Thyroid gland (tissue), 4 donors: ENCODE measurements at regions not wholly inside any gene's neighbourhood (a gene's known extent, or its start where the extent isn't known, plus 50 kb on each side); places are given as distances from the start of the nearest gene placed in this dataset.

Source experiments
- DNase-seq, 2 donors: peaks; one replicate each; pipeline ENCODE4 v3.0.0-alpha.2; 2019
- H3K27ac ChIP-seq, 3 donors: fragments of 200-600 bp; sonication (generic); 1 replicate in 2 of 3; 2 replicates in 1 of 3; pipeline ENCODE4 v1.5.1; 2016 to 2019; ENCODE audit warnings: mild to moderate bottlenecking in 1 of 3, moderate library complexity in 1 of 3
- H3K27me3 ChIP-seq: fragments of 200-600 bp; sonication (generic); one replicate; pipeline ENCODE4 v1.5.1; 2019
- H3K36me3 ChIP-seq, 2 donors: fragments of 200-600 bp; sonication (generic); one replicate each; pipeline ENCODE4 v1.5.1; 2016 to 2019
- H3K4me1 ChIP-seq, 2 donors: fragments of 200-600 bp; sonication (generic); one replicate each; pipeline ENCODE4 v1.5.1; 2017 to 2019
- H3K4me3 ChIP-seq, 3 donors: fragments of 200-600 bp; sonication (generic); replicated peaks in 1 of 3; 1 replicate in 2 of 3; 2 replicates in 1 of 3; pipeline ENCODE4 v1.5.1; 2016; ENCODE audit warnings: mild to moderate bottlenecking in 1 of 3
- H3K9me3 ChIP-seq: fragments of 200-600 bp; sonication (generic); one replicate; pipeline ENCODE4 v1.5.1; 2017
- POLR2A ChIP-seq, 2 donors: fragments of 450-650 bp; IDR thresholded peaks; one replicate each; pipeline ENCODE4 v1.6.1; 2017; ENCODE audit warnings: antibody characterized with exemption in 2 of 2, mild to moderate bottlenecking in 2 of 2, moderate library complexity in 1 of 2
- WGBS, 2 donors: methylation state at CpG; one replicate each; pipeline ENCODE4 v1.1.5; 2017; 5-methylcytosine and 5-hydroxymethylcytosine counted together
- intact Hi-C: fragments of 100-400 bp; cut with DNase I; formaldehyde crosslinking; loops from one replicate; pipeline ENCODE4 v1.15.1; 2023
- TF ChIP-seq, protein P1 (sequence below), 6 experiments: fragments of 200-600 bp in 3 of 6; fragments of 450-650 bp in 3 of 6; sonication (generic) in 3 of 6; IDR thresholded peaks; one replicate each; pipeline ENCODE4 v1.5.1; 2016 to 2019; ENCODE audit warnings: antibody characterized with exemption in 6 of 6, mild to moderate bottlenecking in 2 of 6, inconsistent platforms in 1 of 6, moderate library complexity in 1 of 6

DNA sequence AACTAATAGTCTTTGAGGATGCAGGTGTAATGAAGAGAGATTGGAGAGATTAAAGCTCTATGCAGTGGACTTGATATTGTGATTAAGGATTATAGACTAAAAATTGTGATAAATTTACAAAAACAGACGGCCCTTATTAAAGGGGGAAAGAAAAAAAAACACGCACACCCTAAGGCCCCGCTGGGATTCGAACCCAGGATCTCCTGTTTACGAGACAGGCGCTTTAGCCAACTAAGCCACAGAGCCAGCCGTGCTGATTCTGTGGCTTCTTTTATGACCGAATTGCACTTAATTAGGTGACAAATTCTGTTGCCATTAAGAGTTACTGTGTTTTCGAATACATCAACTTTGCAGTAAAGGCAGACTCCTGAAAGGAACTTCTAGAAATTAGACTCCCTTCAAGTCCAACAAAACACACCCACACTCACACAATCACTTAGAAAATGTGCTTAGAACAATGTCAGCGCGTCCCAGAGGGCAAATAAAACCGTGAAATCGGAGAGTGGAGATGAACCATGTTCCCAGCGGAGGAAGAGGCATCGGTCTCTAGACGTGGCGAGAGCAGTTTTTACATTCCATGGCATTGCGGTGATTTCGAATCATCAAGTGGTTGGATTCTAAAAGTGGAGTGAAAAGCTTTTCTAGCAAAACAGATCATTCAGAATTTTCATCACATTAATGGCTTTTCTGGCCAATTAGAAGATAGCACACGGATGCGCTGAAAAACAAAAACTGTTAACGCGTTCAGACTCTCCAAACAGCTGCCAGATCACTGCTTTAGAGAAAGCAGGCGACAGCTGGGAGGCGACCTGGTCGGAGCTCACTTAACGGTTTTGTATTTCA is 122.6 kb downstream of the GPX5 start:
- TF ChIP-seq POLR2A (IDR thresholded peaks at IDR 0.05): no peak
- TF ChIP-seq, protein P1, sequence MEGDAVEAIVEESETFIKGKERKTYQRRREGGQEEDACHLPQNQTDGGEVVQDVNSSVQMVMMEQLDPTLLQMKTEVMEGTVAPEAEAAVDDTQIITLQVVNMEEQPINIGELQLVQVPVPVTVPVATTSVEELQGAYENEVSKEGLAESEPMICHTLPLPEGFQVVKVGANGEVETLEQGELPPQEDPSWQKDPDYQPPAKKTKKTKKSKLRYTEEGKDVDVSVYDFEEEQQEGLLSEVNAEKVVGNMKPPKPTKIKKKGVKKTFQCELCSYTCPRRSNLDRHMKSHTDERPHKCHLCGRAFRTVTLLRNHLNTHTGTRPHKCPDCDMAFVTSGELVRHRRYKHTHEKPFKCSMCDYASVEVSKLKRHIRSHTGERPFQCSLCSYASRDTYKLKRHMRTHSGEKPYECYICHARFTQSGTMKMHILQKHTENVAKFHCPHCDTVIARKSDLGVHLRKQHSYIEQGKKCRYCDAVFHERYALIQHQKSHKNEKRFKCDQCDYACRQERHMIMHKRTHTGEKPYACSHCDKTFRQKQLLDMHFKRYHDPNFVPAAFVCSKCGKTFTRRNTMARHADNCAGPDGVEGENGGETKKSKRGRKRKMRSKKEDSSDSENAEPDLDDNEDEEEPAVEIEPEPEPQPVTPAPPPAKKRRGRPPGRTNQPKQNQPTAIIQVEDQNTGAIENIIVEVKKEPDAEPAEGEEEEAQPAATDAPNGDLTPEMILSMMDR (IDR thresholded peaks at IDR 0.05): no peak
- H3K36me3 ChIP-seq: no peaks in the 10 kb centered on the region
- H3K27me3 ChIP-seq: no peaks in the 10 kb centered on the region
- no peak overlapping the region for H3K27ac ChIP-seq
- H3K4me3 ChIP-seq: peak overlapping the region in 1 of 3 donors; percentile 8
- 2 to 3% methylated on average over 27 of the region's 27 CpGs for WGBS, 2 donors
- H3K4me1 ChIP-seq: peaks cover 3 to 14% of the 10 kb centered on the region in 2 donors
- no peaks in the 10 kb centered on the region for H3K9me3 ChIP-seq
- intact Hi-C loops: no loop called here
- DNase-seq: peak; percentile 14 to 26

DNA sequence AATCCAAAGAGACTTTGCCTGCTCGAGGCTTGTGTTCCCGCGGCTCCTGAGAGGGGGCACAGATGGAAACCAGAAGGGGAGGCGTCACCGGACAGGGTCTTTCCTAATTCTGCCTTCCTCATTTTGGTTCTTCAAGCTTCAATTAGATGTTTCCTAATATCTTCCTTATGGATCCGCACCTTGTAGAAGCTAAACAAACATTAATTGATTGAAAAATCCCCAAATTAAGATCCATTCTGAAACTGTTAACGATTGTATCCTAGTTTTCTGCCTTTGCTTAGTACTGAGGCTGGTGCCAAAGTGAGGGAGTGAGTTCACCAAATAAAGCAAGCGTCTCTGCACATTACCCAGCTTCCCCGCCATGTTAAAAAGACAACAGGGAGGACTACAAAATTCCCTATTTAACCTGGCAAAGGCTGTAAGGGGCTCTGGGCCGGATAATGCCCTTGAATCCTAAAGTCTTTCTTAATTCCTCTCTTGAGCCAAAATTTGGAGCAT is 123.2 kb downstream of the GPX5 start:
- no peaks in the 10 kb centered on the region for H3K27me3 ChIP-seq
- peak overlapping the region in 1 of 3 donors; percentile 8 for H3K4me3 ChIP-seq
- intact Hi-C loops: no loop called here
- DNase-seq: no peak
- H3K27ac ChIP-seq: no peak overlapping the region
- 11 to 13% methylated on average over 10 of the region's 10 CpGs for WGBS, 2 donors
- peaks cover 3 to 14% of the 10 kb centered on the region in 2 donors for H3K4me1 ChIP-seq
- TF ChIP-seq POLR2A (IDR thresholded peaks at IDR 0.05): no peak
- TF ChIP-seq, protein P1 (IDR thresholded peaks at IDR 0.05): no peak
- H3K9me3 ChIP-seq: no peaks in the 10 kb centered on the region
- H3K36me3 ChIP-seq: no peaks in the 10 kb centered on the region

DNA sequence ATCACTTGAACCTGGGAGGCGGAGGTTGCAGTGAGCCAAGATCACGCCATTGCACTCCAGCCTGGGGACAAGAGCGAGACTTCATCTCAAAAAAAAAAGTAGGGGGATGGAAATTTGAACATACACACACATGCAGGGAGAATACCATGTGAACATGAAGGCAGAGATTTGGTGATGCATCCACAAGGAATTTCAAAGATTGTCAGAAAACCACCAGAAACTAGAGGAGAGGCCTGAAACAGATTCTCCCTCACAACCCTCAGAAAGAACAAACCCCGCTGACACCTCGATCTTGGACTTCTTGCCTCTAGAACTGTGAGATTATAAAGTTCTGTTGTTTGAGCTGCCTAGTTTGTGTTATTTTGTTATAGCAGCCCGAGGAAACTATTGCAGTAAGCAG is 125.5 kb downstream of the GPX5 start:
- Histone ChIP-seq H3K27me3 (no peaks in the 10 kb centered on the region), H3K36me3 (no peaks in the 10 kb centered on the region), H3K4me3 (no peak overlapping the region), H3K27ac (no peak overlapping the region), H3K4me1 (peaks cover 3 to 14% of the 10 kb centered on the region in 2 donors), H3K9me3 (no peaks in the 10 kb centered on the region)
- intact Hi-C loops: no loop called here
- DNase-seq: no peak
- TF ChIP-seq, protein P1 (IDR thresholded peaks at IDR 0.05): no peak
- no peak for TF ChIP-seq POLR2A (IDR thresholded peaks at IDR 0.05)
- WGBS, 2 donors: 92 to 96% methylated on average over 6 of the region's 6 CpGs

DNA sequence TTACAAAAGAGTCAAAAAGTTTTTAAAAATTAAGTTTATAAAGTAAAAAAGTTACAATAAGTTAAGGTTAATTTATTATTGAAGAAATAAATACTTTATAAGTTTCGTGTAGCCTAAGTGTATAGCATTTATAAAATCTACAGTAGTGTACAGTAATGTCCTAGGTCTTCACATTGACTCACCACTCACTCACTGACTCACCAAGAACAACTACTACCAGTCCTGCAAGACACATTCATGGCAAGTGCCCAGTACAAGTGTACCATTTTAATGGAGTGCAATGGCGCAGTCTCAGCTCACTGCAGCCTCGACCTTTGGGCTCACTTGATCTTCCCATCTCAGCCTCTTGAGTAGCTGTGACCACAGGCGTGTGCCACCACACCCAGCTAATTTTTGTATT is 128.2 kb downstream of the GPX5 start:
- TF ChIP-seq, protein P1 (IDR thresholded peaks at IDR 0.05): no peak
- TF ChIP-seq POLR2A (IDR thresholded peaks at IDR 0.05): no peak
- Histone ChIP-seq H3K27me3 (peaks cover 7% of the 10 kb centered on the region), H3K4me3 (no peak overlapping the region), H3K36me3 (no peaks in the 10 kb centered on the region), H3K4me1 (peaks cover 0 to 11% of the 10 kb centered on the region in 2 donors), H3K9me3 (no peaks in the 10 kb centered on the region), H3K27ac (no peak overlapping the region)
- no peak for DNase-seq
- whole genome bisulfite sequencing, 2 donors: 90 to 92% methylated on average over 4 of the region's 4 CpGs
- intact Hi-C loops: no loop called here

GRCh38 chr6:28655164-28655563 is 129.5 kb downstream of the GPX5 start:
- H3K36me3 ChIP-seq: no peaks in the 10 kb centered on the region
- no peak overlapping the region for H3K27ac ChIP-seq
- H3K4me3 ChIP-seq: no peak overlapping the region
- intact Hi-C loops: no loop called here
- H3K9me3 ChIP-seq: no peaks in the 10 kb centered on the region
- H3K4me1 ChIP-seq: peaks cover 0 to 11% of the 10 kb centered on the region in 2 donors
- peaks cover 7% of the 10 kb centered on the region for H3K27me3 ChIP-seq
- DNase-seq: no peak
- WGBS, 2 donors: 77 to 85% methylated on average over 5 of the region's 5 CpGs
- TF ChIP-seq POLR2A (IDR thresholded peaks at IDR 0.05): no peak
- TF ChIP-seq, protein P1 (IDR thresholded peaks at IDR 0.05): no peak
